Stimulated activated CD4-positive, alpha-beta T cell treated with anti-CD3 and anti-CD28 coated beads, Interleukin-2, amount 100 ng/mL, for 48 hours (primary cell): ENCODE measurements at regions not wholly inside any gene's neighbourhood (a gene's known extent, or its start where the extent isn't known, plus 50 kb on each side); places are given as distances from the start of the nearest gene placed in this dataset.

Experiments
- DNase-seq, 2 donors: peaks; one replicate each; pipeline ENCODE4 v3.0.0-alpha.2; 2020

DNA sequence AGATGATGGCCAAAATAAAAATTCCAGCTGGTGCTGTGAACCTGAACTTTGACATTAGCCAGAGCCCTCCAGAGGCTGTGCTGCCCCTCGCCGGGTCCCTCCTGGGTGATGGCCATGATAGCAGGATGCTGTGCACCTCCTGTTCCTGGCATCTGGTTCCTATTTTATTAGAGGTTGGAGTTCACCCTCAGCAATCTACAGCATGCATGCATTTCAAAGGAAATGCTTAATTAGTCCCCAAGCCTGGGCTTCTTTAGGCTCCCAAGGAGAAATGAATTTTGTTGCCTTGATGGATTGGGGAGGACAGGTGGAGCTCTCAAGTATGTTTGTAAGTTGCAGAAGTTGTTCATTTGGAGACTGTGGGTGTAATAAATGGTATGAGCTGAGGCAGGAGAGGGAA, 166.9 kb downstream of the GLI2 start:
- DNase-seq = no peak

DNA sequence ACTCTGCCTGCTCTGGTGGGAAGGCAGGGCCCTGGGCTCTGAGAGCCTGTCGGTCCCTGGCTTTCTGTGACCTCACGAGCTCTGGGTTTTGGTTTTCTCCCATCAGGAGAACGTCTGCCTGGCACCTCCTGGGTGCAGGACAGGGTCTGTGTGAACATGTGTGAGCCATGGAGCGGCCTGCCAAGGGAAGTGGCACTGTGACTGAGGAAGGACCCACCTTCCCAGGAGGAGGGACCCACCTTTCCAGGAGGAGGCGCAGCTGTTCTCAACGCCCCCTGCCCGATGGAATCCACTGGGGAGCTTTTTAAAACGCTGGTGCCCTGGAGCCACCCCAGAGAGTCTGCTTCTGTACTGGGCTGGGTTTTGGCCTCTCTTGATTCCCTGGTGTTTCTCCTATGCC, 168.7 kb downstream of the GLI2 start:
- DNase-seq = no peak

DNA sequence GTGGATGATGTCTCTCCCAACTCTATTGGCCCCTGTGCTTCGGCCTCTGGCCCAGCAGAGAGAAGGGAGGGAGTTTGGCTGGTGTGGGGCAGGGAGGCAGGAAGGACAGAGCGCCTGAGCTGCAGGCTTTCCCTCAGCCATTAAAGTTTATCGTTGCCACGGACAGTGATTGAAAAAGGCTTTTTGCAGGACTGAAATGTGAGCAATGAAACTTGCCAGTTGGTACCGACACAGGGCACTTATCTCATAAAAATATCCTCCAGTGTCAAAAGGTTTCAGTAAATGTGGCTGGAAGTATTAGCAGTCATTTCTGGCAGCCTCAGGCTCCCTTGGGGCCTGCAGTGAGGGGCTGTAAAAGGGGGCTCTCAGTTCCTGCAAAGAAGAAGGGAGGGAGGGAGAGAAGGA, 169.2 kb downstream of the GLI2 start:
- DNase-seq = no peak

DNA sequence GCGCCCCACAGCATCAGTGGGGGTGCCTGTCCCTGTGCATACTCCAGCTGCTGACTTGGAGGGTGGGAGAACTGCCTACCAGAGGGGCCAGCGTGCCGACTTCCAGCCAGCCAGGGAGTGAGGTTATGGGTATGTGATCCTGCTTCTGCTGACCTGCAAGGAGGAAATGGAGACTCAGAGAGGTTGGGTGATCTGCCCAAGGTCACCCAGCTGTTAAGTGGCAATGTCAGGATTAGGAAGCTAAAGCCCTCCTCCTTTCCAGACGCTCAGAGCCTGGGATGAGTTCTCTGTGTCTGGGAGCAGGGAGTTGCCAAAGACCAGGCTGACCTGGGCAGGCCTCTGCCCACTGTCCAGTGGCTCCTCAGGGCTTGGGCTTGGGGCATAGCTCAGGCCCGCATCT, 169.6 kb downstream of the GLI2 start:
- DNase-seq = no peak

DNA sequence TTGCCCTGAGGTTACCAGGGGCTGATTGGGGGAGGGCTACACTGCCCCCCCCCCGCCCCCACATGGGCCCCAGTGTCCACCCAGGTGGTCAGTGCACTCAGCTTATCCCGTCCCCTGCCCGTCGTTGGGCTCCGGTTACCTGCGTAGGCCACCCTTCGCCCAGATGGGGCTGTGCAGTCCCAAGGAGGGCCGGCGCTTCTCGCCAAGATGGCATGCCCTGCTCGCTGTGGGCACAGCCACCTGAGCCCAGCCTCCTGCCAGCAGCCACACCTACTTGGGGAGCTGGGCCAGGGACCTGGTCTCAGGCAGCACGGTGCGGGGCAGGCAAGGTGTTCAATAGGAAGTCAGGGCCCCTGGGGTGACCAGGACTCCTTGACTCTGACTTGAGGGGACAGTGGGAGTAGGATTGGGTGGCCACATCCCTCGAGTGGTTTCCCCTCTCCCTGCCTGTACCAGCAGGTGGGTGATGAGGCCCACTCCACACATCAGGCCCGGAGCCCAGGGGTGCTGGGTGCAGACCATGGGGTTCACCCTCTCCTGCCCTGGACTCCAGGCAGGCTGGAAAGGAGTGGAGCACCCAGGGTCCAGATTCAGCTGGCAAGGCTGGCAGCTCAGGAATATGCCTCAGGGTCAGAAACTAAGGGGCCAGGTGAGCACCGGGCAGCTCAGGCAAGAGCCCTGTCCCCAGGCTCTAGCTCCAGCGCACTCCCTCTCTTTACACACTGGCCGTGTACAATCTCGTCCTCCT, 170.3 kb downstream of the GLI2 start:
- DNase-seq = no peak

DNA sequence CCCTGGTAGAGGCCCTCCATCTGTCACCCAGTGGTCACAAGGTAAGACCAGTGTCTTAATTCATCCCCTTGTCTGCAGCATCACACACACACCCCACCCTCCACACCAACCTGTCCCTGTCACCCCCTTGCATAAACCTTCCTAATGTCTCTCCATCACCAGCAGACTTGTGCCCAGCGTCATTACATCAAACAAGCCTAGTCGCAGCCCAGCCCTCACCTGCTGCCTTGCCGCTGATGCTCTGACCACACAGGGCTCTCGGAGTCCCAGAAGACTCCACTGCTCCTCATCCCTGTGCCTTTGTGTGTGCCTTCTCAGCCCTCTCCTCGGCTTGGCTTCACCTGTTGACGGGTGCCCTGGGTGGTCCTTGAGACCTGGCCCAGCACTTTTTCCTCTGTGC, 171.2 kb downstream of the GLI2 start:
- no peak for DNase-seq

DNA sequence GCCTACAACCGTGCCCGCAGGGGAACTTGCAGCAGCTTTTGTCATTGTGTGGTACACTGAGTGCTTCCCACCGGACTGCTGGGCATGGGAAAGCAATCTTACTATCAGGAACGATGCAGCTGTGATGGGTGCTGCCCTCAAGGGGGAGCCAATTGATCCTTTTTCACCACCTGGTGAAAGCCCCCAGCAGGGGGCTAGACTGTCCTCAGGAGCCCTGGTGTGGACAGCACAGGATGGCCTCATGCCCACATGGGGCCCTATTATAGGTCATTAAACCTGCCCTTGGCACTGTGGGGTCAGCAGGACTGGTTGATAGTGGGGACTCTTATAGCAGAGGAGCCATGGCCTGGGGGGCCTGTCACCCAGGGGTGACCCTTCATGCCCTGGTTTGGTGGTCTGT, 172.2 kb downstream of the GLI2 start:
- DNase-seq = no peak

DNA sequence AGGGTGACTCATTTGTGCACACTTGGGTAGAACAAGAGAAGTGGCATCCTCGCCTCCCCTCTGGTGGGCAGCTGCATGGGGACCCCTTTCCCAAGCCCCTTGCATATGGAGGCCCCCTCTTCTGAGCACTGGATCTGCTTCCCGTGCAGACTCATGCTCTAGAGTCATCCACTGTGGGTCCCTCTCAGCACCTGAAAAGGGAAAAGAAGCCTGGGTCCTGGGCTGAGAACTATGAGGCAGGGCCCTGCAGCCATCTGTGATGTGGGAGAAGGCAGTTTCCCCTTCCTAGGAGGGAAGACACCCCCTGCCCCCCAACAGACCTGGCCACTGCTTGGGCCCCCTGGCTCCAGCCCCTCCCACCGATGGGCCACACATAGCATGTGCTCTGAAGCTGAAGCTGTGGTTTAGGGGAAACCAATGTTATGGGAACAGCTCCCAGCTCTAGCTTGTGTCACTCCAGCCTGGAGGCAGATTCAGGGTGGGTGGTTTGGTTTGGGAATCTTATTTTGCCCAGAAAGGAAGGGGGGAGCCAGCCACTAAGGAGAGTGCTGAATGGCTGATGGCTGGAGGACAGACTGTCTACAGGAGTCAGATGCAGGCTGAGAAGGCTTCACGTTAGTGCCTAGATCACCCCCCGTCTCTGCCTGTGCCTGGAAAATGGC, 172.8 kb downstream of the GLI2 start:
- no peak for DNase-seq

DNA sequence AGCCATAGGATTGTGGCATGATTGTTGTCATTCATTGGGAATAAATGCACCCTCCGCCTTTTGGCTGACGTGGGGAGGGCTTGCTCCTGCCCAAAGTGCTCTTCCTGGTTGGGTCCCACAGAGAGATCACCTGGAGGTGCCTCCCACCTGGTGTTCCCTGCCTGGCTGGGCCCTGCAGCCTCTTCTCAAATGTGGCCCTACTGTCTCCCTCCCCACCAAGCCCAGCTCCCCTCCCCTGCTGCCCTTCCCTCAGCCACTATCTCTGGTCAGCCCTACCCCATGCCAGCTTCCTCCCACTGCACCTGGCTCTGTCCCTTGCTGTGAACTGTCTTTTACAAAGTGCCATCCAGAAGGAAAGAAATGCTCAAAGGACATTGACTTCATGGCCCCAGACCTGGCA, 173.4 kb downstream of the GLI2 start:
- no peak for DNase-seq

DNA sequence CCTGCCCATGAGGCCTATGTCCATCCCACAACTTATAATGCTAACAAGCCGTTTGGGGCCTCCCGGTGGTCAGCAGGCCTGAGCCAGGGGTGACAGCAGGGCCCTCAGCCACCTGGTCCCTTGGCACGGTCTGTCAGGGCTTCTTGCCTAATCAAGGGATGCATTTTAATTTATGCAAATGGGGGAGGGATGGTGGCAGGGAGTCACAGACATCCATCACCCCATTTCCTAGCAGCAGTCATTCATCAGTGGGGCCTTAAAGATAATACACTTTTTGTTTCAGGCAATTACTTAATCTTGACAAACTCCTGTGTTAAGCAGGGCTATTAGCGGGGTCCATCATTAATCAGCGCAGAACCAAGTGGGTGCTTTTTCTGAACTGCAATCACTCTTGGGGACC, 174.5 kb downstream of the GLI2 start:
- no peak for DNase-seq

DNA sequence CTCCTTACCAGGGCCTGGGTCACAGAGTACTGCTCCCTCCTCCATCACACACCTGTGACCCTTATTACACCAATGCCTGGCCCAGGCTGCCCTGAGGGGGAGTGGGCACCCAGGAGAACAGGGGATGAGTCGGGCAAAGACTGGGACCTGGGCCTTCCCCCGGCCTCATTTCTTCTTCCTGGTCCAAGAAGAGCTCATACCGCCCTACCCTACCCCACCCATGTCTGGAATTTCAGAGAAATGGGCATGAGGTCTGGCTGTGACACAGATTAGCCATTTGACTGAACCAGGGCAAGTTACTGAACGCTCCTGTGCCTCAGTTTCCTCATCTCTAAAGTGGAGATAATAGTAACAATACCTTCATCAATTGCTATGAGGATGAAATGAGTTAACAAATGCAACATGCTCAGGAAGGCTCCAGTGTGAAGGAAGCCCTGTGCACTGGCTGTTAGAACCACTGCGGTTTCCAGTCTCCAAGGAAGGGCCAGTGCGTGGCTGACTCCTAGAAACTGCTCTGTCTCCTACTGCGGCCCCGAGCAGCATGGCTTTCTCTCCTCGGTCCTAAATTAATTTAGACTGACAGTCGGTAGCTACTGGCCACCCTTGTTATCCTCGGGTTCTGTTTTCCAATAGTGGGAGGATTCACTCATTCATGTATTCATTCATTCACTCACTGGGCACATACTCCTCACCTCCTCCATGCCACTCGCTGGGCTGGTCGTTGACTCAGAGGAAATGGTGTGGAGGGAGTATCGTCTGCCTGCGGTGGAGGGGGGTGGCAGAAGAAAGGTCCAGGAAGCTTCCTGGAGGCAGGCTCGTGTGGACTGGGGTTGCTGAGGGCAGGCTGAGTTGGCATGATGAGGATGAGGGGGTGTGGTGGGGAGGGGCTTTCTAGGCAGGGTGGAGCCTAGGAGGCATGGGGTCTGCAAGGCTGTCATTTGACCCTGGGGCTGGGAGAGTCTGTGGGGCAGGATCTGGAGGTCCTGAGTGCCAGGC, 175.6 kb downstream of the GLI2 start:
- no peak for DNase-seq

DNA sequence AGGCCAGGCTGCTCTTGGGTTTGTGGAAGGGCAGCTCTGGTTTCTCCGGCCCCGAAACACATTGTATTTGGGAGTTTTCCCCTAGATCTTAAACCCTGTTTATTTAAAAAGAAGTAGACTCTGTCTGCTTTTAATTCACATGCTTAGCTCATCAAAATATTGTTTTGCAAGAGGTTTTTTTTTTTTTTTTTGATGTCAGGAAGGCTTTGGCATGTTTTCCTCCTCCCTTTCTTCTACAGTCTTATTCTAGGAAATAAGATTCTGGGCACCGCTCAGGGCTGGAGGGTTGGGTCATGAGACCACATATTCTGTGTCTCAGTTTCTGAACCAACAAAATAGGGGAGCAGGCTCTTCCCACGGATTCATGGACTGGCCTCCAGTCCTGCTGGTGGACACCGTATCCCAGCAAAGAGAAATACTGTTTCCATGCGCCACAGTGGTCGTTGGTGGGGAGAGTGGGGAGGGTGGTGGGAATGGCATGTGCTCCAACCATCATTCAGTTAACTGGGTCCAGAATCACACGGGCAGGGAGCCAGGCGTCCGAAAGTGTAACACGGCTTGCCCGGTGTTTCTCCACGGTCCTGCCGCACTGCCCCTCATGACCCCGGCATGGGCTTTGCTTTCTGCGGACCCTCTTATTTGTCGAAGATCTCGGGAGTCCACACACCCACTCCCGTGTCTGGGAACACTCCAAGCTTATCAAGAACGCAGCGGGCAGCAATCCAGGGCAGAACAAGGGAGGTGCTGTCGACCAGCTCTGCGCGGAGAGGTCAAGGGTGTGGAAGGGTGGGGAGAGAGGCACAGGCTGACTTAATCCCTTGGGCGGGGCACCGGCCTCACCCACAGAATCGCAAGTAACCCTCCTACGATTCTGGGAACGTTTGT, 176.7 kb downstream of the GLI2 start:
- DNase-seq = no peak

DNA sequence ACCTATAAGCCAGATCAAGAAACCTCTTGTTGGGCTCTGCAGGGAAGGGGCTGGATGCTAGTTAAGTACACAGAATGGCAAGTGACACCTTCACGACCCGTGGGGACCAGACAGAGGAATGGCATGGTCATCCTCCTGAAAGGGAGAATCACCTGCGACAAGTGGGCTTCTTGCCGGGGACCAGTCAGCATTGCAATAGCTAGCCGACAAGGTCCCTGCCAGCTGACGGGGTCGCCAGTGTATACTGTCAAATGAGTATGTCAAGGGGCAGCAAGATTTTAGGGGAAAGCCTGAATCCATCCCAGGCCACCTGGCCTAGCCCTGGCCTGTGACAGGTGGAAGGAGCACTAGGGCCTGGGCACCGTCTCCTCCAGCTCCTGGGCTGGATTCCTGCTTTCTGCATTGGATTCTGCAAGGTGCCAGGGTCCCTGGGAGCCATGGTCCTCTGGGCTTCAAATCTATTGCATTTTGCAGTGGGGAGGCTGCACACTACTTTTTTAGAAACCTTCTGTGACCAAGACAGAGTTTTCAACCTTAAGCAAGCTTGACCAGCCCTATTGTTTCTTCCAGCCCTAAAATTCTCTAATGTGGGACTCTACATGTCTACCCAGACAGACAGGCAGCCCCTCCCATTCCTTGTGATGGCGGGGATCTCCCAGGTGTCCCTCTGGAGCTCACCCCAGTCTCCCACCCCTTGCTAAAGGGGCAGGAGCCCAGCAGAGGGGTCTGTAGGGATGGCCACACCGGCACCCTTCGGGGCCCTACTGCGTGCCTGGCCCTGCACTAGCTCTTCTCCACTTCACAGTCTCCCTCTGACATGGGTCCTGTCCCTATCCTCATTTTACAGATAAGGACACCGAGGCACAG, 178.5 kb downstream of the GLI2 start:
- no peak for DNase-seq

DNA sequence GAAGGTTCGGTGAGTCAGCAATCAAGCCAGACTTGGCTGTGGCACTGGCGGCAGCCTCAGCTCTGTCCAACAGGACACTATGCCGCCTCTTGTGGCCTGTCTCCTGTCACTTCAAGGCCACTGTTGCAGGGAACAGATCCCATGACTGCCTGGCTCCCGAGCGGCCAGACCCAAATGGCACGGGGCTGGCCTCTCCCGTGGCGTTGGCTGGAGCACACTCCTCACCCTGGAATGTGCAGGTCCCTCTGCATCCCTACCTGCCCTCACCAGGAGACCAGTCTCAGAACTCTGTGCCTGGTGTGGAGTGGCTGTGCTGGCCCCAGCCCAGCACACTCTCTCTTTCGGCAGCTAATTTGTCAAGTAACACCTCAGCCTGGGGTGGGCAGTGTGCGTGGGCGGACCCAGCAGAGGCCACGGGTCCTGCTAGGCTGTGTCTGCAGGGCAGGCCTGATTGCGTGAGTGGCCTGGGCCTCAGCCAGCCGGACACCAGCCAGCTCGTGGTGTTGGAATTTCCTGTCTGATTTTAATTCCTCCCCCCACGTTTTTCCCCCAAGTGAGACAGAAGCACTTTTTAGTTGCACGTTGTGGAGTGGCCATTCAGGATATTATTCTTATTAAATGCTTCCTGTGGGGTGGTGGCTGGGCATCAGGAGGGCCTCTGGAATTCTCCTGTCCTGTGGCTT, 179.3 kb downstream of the GLI2 start:
- no peak for DNase-seq

DNA sequence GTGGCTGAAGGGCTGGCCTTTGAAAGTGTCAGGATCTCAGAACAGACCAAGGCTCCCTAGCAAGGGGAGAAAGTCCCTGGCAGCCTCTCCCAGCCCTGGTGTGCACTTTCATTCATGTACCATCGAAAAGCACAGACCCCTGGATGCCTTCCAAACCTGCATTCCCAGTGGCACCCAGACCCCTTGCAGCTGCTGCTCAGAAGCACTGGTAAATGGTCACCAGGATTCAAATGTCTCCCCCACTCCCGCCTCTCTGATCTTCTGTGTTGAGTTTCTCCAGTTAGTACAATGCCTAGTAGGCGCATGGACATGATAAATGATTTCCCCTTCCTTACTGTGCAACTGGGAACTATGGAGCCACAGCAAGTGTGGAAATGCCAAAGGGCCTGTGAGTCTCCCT, 180.0 kb downstream of the GLI2 start:
- no peak for DNase-seq

DNA sequence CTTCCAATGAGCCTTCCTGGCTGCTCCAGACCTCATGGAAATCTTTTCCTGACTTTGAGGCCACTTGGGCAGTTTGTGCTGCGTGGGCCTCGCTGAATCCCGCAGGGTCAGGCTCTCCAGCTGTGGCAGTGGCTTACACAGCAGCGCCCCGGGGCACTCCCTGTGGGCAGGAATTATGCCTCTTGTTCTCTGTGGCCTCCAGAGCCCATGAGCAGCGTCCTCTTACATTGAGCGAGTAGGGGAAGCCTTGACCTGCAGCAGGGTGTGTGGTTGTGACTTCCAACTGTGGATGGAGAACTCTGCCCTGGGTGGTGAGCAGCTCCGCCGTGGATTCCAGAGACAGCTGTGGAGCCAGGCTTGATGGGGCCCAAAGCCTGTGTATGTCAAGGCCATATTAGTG, 180.8 kb downstream of the GLI2 start:
- no peak for DNase-seq

DNA sequence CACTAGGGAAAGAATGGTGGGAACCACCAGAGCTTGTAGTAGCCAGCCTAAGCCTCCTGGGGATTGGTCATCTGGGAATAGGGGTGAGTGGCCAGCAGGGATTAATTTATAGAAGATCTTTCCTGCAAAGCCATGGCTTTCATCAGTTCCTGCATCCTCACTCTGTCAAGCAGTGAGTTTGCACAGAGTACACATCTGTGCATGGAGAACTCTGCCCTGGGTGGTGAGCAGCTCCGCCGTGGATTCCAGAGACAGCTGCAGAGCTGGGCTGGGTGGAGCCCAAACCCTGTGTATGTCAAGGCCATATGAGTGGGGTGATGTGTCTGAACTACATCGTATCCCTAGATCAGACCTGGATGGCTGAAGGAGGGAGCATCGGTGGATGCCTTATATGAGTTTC, 182.2 kb downstream of the GLI2 start:
- DNase-seq = no peak

DNA sequence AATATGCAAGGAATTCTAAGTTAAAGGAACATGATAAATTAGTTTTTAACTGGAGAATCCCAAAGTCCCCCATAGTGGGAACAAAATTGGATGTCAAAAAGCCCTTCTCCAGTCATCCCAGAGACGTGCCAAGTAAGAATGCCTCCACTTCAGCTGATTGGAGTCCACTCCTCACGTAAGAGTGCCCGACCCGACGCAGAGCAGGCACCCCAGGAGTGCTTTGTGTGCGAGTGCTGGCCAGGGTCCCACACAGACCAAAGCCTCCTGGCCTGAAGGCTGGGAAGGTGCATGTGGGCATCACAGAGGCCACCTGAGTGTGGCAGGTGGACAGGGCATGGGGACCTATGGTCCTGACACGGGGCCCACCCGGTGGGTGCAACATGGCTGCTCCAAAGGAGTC, 183.5 kb downstream of the GLI2 start:
- no peak for DNase-seq

DNA sequence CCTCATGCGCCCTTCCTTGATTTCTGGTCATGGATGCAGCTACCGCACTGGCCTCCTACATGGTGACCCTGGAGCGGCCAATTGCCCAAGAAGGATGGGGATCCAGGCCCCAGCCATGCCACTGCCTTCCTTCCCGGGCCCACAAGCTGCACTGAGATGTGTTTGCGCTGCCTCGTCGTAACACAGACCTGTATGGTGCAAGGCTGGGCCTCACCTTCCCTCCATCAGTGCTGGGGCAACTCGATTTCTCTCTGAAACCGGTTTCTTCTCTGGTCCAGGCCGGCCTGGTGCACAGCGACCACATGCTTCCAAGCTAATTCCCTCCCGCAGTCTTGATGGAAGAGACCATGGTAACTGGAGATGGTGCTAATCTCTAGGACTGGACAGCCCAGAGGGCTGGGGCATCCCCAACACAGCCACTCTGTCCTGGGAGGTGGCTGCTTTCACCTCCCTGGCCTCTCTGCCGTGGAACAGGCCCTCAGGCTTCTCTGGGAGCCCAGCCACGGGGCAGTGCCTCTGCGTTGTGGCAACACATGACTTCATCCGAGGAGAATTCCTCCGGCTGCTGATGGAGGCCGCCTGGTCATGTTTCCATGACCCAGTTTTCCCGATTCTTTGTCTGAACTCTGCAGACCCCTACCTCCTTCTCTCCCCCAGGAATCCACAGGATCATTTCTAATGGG, 184.2 kb downstream of the GLI2 start:
- DNase-seq = no peak

DNA sequence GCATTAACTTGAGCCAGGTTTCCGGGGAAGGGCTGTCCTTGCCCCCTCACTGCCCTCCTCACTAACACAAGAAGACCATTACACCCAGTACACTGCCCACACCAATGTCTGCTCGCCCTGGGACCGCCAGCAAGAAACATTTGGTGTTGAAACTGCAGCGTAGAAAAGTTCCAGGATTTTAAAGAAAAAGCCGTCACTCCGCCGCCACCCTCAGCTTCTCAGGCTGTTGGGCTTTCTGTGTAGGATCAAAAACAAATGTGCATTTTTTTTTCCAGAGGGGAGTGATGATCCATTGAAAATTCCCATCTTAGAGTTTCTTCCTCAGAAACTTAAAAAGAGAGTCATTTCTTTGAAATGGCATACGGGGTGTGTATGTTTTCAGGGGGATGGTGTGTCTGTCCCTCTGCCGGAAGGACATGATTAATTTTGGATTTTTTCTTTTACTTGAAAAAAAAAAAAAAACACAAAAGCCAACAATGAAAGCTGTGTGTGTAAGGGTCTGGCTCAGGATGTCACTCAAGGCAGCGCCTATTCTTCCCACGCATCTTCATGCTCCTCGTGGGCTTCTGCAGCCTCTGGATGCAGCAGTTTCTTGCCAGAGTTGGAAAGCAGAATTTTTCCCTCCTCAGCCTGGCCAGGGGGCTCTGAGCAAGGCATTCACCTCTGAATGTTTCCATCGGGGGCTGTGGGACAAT, 184.9 kb downstream of the GLI2 start:
- DNase-seq = no peak
